OCI-LY3 (cell line): ENCODE measurements at regions not wholly inside any gene's neighbourhood (a gene's known extent, or its start where the extent isn't known, plus 50 kb on each side); places are given as distances from the start of the nearest gene placed in this dataset.

Source experiments
- EZH2phosphoT487 ChIP-seq: fragments of 200-600 bp; shearing (Covaris generic); IDR thresholded peaks from 2 replicates; pipeline ENCODE4 v1.6.1; 2018; ENCODE audit warnings: antibody characterized with exemption, mixed run types, low read depth
- TF ChIP-seq, protein P1 (sequence below): fragments of 200-600, 300-600 bp; sonication (generic); IDR thresholded peaks from 2 replicates; pipeline ENCODE4 v1.5.1; 2014; ENCODE audit warnings: antibody characterized with exemption, low read length, low read depth

DNA sequence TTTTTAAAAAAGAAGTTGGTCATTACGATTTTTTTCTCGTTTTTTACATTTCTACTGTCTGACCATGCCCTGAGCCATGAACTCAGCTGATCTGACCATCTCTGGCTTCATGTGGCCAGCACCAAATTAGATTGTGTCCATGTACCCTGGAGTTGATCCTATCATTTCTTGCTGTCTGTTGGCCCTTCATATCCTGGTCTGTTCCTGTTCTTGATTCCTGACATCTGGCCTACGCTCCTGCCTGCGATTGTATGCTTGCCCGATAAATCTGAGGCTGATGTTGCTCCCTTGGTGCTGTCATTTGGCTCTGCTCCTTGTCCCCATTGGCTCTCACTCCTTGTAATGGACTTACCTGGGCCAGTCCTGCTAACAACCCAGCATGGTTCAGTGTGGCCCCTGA, 89.8 kb upstream of the IGSF10 start:
- TF ChIP-seq, protein P1, sequence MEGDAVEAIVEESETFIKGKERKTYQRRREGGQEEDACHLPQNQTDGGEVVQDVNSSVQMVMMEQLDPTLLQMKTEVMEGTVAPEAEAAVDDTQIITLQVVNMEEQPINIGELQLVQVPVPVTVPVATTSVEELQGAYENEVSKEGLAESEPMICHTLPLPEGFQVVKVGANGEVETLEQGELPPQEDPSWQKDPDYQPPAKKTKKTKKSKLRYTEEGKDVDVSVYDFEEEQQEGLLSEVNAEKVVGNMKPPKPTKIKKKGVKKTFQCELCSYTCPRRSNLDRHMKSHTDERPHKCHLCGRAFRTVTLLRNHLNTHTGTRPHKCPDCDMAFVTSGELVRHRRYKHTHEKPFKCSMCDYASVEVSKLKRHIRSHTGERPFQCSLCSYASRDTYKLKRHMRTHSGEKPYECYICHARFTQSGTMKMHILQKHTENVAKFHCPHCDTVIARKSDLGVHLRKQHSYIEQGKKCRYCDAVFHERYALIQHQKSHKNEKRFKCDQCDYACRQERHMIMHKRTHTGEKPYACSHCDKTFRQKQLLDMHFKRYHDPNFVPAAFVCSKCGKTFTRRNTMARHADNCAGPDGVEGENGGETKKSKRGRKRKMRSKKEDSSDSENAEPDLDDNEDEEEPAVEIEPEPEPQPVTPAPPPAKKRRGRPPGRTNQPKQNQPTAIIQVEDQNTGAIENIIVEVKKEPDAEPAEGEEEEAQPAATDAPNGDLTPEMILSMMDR = no peak
- TF ChIP-seq EZH2phosphoT487 = no peak
